Cardiac fibroblast (primary cell): ENCODE measurements at regions not wholly inside any gene's neighbourhood (a gene's known extent, or its start where the extent isn't known, plus 50 kb on each side); places are given as distances from the start of the nearest gene placed in this dataset.
A peak's percentile ranks its signal among the peaks of the same experiment; 100 is the strongest.

Experiments used
- DNase-seq, 2 donors: peaks; one replicate each; pipeline versions ENCODE4 v3.0.0 to v3.0.0-alpha.2; 2010; ENCODE audit warnings: low read depth in 2 of 2
- H3K4me3 ChIP-seq, 2 donors: replicated peaks in 1 of 2; 1 replicate in 1 of 2; 2 replicates in 1 of 2; pipeline ENCODE4 v1.5.1; 2011; ENCODE audit warnings: low read depth in 2 of 2, low read length in 2 of 2, mild to moderate bottlenecking in 2 of 2, moderate library complexity in 1 of 2
- CTCF ChIP-seq: IDR thresholded peaks from one replicate; pipeline ENCODE4 v1.5.1; 2011; ENCODE audit warnings: low read depth, mild to moderate bottlenecking, low read length, inconsistent platforms

- no peak overlapping the region for H3K4me3 ChIP-seq
- DNase-seq = no peak
- TF ChIP-seq CTCF = no peak
Measured at GRCh38 chr2:102943251-102943650, 181.4 kb downstream of the TMEM182 start.

- TF ChIP-seq CTCF = no peak
- no peak overlapping the region for H3K4me3 ChIP-seq
Measured at GRCh38 chr2:102950371-102950946, 188.6 kb downstream of the TMEM182 start.

GRCh38 chr2:102951249-102951648 lies 189.4 kb downstream of the TMEM182 start:
- no peak overlapping the region for H3K4me3 ChIP-seq
- no peak for TF ChIP-seq CTCF
- no peak for DNase-seq

More at GRCh38 chr2:102950371-102950946, 188.6 kb downstream of the TMEM182 start:
- no peak for DNase-seq

GRCh38 chr2:102967451-102967850 lies 205.6 kb downstream of the TMEM182 start:
- peak in 1 of 2 donors; percentile 0 for DNase-seq
- no peak for TF ChIP-seq CTCF
- no peak overlapping the region for H3K4me3 ChIP-seq

GRCh38 chr2:102968375-102968774 lies 206.5 kb downstream of the TMEM182 start:
- no peak for DNase-seq
- TF ChIP-seq CTCF = no peak
- H3K4me3 ChIP-seq = no peak overlapping the region

- no peak for TF ChIP-seq CTCF
- no peak for DNase-seq
- H3K4me3 ChIP-seq = no peak overlapping the region
Measured at GRCh38 chr2:102971701-102972100, 209.9 kb downstream of the TMEM182 start.
